GM13977 (cell line): ENCODE measurements at regions not wholly inside any gene's neighbourhood (a gene's known extent, or its start where the extent isn't known, plus 50 kb on each side); places are given as distances from the start of the nearest gene placed in this dataset.

Experiments used
- DNase-seq: peaks from one replicate; pipeline ENCODE4 v3.0.0; 2012; ENCODE audit warnings: low spot score
- in situ Hi-C: fragments of 300-500 bp; cut with MboI; formaldehyde crosslinking; loops from one replicate; pipeline ENCODE4 v1.12.0; 2022; ENCODE audit warnings: low sequenced_read_pairs, low pct_unique_long_range_greater_than_20kb, mixed read lengths, inconsistent platforms; ENCODE audit not compliant: unreplicated experiment
- TF ChIP-seq, protein P1 (sequence below): IDR thresholded peaks from 2 replicates; pipeline ENCODE4 v1.5.1; 2012; ENCODE audit warnings: mild to moderate bottlenecking, control low read depth; ENCODE audit not compliant: insufficient read depth; ENCODE audit errors: extremely low read depth, missing control alignments

DNA sequence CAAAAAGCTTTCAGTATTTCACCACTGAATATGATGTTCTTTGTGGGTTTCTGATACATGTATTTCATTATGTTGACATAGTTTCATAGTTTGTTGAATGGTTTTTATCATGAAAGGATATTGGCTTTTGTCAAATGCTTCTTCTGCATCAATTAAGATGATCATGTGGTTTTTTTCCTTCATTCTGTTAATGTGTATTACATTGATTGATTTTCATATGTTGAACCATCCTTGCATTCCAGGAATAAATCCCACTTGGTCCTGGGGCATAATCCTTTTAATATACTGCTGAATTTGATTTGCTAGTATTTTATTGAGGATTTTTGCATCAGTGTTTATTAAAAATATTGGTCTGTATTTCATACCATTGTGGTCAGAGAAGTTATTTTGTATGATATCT is 70.9 kb upstream of the BHLHE23 start:
- TF ChIP-seq, protein P1, sequence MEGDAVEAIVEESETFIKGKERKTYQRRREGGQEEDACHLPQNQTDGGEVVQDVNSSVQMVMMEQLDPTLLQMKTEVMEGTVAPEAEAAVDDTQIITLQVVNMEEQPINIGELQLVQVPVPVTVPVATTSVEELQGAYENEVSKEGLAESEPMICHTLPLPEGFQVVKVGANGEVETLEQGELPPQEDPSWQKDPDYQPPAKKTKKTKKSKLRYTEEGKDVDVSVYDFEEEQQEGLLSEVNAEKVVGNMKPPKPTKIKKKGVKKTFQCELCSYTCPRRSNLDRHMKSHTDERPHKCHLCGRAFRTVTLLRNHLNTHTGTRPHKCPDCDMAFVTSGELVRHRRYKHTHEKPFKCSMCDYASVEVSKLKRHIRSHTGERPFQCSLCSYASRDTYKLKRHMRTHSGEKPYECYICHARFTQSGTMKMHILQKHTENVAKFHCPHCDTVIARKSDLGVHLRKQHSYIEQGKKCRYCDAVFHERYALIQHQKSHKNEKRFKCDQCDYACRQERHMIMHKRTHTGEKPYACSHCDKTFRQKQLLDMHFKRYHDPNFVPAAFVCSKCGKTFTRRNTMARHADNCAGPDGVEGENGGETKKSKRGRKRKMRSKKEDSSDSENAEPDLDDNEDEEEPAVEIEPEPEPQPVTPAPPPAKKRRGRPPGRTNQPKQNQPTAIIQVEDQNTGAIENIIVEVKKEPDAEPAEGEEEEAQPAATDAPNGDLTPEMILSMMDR, result no peak
- DNase-seq, result no peak
- in situ Hi-C loops, result no loop called here

- DNase-seq, result no peak
- in situ Hi-C loops, result no loop called here
- TF ChIP-seq, protein P1, result no peak
These were observed 69.7 kb upstream of the BHLHE23 start for GRCh38 chr20:63076421-63076820.

DNA sequence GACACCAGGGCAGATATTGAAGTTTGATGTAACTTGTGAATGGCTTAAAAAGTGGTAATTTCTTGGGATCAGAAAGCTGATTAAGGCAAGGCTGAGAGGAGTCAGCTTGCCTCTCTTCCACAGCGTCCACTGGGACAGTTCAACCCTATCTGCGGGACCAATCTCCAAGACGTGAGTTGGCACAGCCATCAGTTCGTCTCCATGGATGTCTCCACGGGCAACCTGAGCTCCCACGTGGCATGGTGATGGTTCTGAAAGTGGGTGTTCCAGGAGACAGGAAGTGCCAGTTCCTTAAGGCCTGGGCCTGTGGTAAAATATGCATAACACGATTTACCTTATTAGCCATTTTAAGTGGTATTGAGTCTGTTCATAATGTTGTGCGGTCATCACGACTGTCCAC is 67.9 kb upstream of the BHLHE23 start:
- TF ChIP-seq, protein P1, result no peak
- in situ Hi-C loops, result no loop called here
- DNase-seq, result no peak

- TF ChIP-seq, protein P1, result no peak
- DNase-seq, result no peak
- in situ Hi-C loops, result no loop called here
These were observed 67.4 kb upstream of the BHLHE23 start for GRCh38 chr20:63074182-63074581.

DNA sequence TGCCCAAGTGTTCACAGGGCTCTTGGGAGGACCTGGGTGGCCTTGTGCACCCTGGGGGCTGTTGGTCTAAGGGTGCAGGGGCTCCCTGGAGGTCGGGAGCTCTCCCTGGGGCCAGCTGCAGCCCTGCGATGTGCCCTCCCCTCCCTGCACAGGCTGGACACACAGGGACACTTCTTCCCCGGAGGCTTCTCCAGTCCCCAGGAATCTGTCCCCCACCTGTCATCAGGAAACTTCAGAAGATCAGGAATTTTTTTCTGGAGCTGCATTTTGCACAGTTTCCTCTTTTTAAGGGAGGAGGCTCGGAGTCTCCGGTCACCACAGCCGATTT is 66.9 kb upstream of the BHLHE23 start:
- TF ChIP-seq, protein P1, result no peak
- DNase-seq, result no peak
- in situ Hi-C loops, result no loop called here

- in situ Hi-C loops, result no loop called here
- DNase-seq, result no peak
- TF ChIP-seq, protein P1, result no peak
These were observed 66.4 kb upstream of the BHLHE23 start for GRCh38 chr20:63072991-63073737.
